ENCODE measurements at regions not wholly inside any gene's neighbourhood (a gene's known extent, or its start where the extent isn't known, plus 50 kb on each side); places are given as distances from the start of the nearest gene placed in this dataset.

GRCh38 chr3:43165786-43166185 is 59.9 kb upstream of the POMGNT2 start:
- TF ChIP-seq CTCF (IDR thresholded peaks at IDR 0.05; ENCODE audit: low read length) (no peak), EZH2 (optimal IDR thresholded peaks at IDR 0.05; ENCODE audit: low read depth, low read length) (no peak), EZH2phosphoT487 (IDR thresholded peaks at IDR 0.05; ENCODE audit: low read length) (no peak)

Data from MM.1S (cell line).